Dermis blood vessel endothelial cell (primary cell): ENCODE measurements at regions not wholly inside any gene's neighbourhood (a gene's known extent, or its start where the extent isn't known, plus 50 kb on each side); places are given as distances from the start of the nearest gene placed in this dataset.
"Not testable (repeated sequence)": the region's sequence is repeated elsewhere in the genome, so short reads cannot be mapped to it uniquely, and the experiment has no call there.

Experiments used
- DNase-seq: peaks from one replicate; pipeline ENCODE4 v3.0.0; 2010

DNA sequence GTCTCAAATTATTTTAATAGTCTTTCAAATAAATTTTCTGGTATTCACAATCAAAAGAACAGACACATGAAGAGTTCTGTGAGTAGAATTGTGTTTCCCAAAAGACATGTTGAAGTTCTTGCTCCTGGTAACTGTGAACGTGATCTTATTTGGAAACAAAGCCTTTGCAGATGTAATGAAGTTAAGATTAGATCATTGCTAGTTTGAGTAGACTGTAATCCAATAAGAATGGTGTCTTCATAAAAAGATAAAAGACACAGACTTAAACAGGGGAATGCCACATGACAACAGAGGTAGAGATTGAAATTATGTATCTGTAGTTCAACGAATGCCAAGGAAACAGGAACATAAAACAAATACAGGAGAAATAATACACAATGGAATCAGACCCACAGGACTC lies 357.4 kb upstream of the CA10 start:
- no peak for DNase-seq

DNA sequence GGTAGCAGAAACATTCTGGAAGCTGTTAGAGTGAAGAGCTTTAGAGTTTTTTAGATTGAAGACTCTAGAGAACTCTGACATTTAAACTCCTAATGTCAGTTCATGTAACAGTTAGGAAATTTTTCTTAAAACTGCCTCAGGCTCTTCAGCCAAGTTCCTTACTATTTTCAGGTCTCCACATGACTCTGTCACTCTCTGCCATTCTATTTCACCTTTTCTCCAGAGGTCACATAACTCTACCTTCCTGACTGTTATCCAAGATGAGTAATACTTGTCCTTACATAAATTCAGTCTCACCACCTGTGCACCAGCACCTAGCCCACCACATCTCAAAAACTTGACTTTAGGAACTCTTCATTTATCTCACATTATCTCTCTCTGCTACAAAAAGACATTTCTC lies 347.1 kb upstream of the CA10 start:
- DNase-seq = no peak

DNA sequence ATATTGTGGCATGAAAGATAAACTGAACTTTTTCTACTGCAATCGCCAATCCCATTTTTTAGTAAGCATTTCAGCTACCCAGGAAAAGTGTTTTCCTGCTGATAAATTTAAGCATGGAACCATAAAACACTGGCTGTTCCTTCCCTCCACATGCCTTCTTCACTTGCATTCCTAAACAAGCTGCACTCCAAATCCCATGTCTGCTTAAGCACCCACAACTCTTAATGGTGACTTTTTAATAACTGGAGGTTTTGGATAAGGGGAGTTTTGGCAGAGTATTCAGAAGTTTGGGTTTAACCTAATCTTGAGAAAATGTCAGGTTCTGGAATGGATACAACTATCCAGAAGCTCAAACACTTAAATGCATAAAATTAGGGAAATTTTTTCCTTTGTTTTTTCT lies 345.6 kb upstream of the CA10 start:
- no peak for DNase-seq

DNA sequence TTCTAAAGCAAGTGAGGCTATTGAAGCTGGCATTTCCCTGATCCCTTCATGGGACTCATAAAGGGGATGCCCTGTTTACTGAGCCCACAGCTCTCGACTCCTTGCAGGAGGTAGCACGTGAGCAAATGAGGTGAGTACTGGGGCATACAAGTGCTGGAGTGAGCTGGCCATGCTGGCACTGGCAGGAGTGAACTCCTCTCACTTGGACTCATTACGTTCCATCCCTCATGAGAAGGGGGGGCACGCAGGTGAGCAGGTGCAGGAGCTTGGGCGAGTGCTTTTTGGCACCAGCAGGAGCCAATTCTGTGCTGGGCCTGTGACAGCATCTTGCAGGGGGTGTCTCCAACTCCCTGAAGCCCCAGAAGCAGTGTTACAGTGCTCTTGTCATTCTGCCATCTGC lies 337.1 kb upstream of the CA10 start:
- no peak for DNase-seq

DNA sequence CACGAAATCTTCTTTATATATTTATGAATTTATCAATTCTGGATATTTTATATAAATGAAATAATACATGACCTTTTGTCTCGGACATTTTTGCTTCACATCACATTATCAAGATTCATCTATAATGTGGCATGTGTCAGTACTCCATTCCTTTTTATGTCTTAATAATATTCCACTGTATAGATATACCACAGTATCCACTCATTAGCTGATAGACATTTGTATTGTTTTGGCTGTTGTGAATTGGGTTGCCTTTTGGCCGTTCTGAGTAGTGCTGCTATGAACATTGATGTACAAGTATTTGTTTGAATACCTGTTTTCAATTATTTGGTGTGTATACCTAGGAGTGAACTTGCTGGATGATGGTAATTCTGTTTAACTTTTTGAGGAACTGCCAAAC lies 323.8 kb upstream of the CA10 start:
- DNase-seq = no peak

DNA sequence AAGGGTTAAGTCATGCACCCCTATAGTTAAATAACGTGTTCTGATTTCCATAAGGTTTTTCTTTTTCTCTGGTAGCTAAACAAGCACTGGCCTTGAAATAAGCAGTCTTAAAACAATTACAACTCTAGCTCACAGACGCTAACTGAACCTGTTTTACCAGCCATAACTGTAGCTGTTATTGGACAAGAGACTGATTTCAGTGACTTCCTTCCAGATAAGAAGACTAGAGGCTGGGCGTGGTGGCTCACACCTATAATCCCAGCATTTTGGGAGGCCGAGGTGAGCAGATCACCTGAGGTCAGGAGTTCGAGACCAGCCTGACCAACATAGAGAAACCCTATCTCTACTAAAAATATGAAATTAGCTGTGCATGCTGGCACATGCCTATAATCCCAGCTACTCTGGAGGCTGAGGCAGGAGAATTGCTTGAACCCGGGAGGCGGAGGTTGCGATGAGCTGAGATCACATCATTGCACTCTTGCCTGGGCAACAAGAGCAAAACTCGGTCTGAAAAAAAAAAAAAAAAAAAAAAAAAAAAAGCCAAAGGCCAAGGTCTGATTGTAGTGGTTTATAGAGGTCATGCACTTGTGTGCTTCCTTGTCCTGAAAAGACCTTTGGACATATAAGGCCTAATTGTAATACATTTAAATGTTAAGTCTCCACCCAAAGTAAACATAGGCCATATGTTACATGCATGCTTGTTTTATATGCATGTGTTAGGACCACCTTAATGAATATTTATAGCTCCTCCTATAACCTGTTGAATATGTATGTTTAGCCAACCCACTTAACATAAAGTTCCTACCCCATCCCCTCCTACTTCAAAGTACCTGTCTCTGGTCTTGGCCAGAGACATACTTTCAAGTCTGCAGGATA lies 319.5 kb upstream of the CA10 start:
- DNase-seq = no peak

DNA sequence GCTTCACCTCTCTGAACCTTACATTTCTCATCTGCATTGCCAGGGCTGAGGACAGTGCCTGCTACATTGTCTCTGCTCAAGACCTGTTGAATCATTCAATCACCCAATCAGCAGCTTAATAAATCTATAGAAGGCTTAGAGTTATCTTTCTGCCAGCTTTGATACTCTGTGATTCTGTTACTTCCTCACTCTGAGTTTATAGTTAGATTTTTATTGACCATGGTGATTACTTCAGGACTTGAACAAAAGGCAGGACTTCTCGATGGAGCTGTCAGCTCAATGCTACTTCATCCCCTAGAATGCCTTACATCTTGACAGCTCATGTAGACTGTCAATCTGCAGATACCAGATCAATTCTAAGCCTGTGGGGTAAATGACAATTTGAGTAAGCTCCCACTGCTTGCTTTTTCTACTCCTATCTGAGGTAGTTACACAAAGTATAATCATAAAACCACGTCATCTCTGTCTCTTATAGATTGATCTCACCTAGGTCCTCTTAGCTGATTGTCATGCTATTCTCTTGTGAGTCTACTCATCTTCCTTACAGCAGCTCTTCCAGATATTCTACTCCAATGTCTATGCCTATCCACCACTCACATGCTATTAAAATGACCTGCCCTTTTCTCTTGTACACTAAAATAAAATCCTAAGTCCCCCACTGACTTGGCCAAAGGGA lies 318.3 kb upstream of the CA10 start:
- DNase-seq = no peak

DNA sequence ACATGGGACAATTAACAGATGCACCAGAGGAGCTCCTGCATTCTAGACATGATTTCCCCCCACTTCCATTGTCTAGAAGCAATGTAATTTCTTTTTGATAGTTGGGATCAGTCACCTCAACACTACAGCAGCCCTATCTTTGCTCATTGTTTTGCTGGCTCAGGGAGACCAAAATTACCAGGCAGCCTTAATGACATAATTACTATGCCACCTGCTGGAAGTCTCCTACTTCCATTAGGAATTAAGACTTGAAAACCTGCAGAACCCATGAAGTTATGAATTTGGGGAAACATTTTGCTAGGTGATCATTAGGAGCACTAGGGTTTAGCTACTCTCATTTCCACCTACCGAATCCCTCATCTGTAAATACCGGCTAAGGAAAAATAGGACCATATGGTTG lies 312.0 kb upstream of the CA10 start:
- no peak for DNase-seq

DNA sequence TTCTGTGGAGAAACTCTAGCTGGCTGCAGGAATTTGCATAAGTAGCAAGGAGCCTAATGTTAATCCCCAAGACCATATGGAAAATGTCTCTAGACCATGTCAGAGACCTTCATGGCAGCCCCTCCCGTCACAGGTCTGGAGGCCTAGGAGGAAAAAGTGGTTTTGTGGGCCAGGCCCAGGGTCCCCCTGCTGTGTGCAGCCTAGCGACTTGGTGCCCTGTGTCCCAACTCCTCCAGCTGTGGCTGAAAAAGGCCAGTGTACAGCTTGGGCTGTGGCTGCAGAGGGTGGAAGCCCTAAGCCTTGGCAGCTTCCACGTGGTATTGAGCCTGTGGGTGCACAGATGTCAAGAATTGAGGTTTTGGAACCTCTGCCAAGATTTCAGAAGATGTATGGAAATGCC lies 306.9 kb upstream of the CA10 start:
- DNase-seq = no peak

DNA sequence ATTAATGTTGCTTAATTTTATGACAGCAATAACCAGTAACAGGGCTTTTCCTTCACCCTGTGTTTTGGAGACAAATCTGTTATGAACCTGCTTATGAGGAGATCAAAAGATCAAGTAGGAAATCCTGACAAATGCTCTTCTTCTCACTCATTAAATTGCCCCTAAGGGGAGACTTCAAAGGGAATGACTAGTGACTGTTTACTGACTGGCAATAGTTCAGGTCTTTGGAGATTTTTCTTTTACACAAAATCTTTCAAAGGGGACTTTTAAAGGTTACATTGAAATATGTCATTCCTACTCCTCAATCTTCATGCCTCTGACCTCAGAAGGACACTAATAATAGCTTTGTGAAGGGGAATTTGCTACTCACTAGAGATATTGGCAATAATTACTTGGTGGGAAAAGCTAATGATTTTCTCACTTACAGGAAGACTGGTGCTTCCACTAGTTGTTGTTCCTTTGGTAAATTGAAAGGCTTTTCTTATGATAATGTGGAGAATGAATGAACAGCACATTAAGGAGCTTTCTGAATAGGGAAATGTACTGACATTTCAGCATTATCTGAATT lies 292.9 kb upstream of the CA10 start:
- DNase-seq = no peak

DNA sequence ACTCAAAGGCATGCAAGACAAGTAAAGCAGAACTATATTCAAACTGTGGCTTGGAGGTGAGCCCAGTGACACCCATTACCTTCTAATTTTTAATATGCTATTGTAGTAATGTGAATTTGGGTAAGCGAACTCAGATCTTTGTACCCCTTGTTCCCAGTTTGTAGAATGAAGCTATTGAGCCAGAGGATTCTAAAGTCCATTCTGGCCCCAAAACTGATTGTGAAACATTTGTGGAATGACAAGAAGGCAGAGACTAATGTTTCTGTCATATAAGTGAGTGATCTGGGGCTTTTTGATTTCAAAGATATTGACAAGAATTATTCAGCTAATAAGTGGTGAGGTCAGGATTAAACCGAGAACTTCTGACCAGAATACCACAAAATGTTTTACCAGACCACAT lies 283.8 kb upstream of the CA10 start:
- DNase-seq = no peak

DNA sequence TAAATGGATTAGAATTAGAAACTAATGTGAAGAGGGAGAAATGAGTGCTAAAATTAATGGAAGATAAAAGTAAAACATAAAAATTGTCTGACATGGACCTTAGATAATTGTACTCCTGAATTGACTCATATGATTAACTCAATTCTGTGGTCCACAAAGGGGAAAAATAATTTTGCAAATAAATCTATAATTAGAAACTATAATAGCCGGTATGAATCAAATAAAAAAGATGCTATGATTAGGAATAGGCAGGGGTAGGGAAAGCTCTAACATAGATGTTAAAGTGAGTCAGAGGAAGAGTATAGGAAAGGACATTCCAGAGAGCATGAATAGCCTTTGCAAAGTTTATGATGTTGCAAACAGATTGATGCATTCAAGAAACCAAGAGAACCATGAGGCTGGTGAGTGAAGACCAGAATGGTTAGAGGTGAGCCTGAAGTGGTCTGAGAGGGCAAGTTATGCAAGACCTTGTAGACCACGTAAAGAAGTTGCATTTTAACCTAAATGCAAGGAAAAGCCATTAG lies 262.1 kb upstream of the CA10 start:
- no peak for DNase-seq

DNA sequence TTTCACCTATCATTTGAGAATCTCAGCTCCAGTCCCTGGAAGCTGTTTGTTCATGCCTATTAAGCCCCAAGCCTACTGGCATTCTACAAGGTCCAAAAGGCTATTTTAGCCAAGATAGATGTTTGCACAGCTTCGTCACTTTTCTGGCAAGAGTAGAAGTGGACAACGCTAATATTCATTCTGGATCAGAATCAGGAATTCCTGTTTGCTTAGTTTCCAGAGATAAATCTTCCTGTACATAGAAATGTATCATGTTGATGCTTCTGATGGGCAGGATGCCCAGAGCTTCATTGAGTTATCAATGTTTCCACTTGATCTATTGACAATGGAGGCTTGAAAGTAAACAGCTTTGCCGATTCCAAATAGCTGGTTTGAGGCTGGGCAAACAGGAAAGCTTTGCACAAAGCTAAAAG lies 260.7 kb upstream of the CA10 start:
- DNase-seq = no peak

DNA sequence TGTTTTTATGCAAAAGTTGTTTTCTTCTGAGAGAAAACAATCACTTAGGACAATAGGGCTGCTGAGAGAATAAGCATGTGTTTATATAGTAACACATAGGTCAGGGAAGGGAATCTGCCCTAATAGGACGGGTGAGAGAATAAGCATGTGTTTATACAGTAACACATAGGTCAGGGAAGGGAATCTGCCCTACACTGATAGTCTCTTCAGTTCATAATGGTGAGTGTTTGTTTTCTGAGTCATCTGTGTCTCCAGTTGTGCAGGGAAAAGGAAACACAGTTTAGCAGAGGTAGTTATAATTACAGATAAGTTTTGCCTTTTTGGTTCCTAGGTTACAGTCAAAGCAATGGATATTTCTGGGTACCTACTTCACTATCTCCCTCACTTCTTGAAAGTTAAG lies 252.3 kb upstream of the CA10 start:
- no peak for DNase-seq

DNA sequence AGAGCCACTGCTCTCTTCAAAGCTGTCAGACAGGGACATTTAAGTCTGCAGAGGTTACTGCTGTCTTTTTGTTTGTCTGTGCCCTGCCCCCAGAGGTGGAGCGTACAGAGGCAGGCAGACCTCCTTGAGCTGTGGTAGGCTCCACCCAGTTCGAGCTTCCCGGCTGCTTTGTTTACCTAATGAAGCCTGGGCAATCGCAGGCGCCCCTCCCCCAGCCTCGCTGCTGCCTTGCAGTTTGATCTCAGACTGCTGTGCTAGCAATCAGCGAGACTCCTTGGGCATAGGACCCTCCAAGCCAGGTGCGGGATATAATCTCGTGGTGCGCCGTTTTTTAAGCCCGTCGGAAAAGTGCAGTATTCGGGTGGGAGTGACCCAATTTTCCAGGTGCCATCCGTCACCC lies 250.7 kb upstream of the CA10 start:
- not testable (repeated sequence) for DNase-seq

DNA sequence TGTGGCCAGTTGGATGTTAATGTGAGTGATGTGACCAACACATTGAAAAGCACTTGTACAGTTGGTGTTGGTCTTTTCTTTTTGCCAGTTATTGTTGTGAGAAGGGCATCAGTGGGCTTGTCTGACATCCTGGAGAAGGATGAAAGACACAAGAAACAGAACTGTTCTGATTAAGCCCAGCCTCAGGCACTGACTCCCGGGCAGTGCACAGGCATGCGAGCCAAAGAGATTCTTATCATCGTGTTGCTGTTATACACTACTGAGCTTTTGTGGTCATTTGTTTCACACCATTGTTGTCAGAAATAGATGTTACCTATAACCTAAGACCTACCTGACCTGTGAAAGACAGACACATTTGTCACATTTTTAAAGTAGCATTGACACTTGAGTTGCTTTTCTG lies 236.8 kb upstream of the CA10 start:
- no peak for DNase-seq

DNA sequence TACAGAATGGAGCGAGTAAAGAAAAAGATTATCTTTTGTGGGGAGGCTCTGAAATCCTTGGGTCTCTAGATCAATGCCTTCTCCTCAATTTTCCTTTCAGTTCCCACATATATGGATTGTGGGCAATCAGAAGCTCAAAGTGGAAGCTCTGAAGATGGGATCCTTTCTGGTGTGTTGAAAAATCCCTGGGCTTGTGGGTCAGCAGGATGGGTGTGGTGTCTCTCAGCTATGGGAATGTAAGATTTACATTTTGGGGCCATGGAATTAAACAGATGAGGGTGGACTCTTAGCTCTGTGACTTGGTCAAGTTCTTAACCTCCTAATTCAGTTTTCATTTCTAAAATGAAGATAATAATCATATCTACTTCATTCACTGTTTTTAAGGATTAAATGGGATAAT lies 231.9 kb upstream of the CA10 start:
- DNase-seq = no peak

DNA sequence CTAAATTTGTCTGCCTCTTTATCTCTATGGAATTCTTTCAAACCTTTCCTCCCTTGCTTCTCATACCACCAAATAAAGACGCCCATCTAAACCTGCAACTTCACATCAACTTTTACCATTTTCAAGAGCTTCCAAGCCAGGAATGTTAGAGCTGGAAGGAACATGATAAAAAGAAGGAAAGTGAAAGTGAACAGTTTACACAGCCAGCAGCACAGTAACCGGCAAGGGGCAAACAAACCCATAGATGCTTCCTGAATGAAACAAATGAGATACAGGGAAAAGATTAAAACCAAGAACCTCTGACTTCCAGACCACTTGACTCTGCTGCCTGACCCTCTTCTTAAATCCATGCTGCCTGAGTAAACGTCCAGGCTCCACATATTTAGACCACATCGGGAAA lies 231.1 kb upstream of the CA10 start:
- DNase-seq = no peak

DNA sequence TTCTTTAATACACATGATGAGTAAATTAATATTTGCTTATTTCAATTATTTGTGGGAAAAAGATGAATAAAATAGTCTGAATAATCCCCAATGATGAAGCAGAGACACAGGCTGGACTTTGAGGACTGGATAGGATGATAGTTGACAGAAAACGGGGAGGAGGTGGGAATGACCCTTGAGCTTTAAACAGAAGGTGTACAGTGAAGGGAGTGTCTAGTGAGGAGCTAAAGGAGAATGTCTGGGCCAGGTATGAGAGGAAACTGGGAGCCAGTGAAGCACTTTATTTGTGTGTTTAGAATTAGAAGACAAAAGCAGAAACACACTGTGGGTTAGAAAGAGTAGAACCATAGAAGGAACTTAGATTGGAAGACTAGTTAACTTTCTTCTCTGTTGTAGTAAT lies 230.4 kb upstream of the CA10 start:
- DNase-seq = no peak

DNA sequence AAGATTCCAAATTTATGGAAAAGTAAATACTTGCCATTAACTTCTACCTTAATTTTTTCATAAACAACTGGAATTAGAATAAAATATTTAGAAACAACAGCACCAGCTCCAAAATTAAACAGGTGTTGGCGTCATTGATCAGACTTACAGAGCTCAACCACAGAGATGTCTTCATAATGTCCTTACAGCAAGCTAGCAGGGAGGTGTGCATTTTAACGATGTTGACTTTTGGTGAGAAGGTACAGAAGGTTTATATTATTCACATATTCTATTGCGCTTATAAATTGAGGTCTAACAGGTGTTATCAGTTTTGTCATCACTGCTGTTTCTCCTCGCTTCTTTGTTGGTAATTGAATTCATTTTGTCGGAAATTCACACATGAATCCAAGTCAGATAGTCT lies 226.2 kb upstream of the CA10 start:
- DNase-seq = no peak

DNA sequence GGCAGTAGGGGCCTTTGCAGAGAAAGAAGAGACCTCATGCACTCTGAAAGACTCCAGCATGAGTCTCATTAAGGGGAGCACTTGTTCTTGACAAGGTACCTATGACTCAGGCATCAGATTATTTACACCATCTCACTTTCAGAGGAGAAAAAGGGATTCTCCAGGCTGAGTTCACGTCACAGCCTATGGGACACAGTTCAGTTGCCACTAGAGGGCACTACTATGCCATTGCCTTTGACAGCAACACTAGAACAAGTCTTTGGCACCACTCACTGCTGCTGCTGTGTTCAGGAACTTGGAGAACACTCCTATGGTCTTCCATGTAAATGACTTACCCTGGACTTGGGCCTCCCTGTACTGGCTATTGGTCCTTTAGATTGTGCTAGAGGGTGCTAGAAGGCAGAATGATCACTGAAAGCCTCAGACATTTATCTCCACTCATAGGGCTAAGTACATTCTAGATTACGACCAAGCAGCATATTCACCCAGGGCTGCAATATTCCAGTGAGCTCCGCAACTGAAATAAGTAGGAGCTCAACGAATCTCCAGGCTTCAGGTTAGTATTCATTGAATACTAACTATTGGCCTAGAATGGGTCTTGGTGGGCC lies 225.1 kb upstream of the CA10 start:
- peak; percentile 44 for DNase-seq

DNA sequence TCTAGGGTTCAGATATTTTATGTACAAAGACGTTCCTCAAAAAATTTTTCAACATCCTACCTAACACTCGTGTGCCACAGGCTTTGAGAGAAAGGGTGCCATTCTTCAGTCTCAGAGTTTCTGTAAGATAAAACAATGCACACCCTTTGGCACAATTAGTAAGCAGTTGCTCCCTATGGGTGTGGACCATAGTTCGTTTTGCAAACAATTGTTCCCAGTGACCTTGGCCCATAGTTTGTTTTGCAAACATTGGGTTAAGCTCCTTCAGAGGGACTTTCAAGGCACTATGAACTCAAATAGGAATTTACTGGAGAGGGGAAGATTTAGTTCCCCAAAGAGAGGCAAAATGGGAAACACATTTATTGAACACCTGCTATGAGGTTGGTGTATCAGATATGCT lies 220.3 kb upstream of the CA10 start:
- no peak for DNase-seq

DNA sequence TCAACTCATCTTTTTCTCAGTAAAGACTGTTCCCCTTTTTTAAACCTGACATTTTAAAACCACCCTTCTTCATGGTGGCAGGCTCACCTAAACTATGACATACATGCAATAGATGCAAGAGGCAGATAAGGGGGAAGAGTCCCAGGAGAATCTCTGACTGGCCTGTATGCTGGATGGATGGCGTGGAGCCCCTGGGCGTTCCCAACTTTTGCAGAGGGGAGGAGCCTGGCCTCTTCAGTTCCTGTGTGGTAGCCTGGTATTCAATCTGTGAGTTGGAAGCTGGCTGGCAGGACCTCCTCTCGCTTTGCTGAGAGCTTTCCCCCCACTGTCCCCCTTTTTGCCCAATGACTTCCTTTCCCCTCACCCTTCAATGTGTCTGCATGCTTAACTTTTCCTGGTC lies 217.6 kb upstream of the CA10 start:
- DNase-seq = no peak

DNA sequence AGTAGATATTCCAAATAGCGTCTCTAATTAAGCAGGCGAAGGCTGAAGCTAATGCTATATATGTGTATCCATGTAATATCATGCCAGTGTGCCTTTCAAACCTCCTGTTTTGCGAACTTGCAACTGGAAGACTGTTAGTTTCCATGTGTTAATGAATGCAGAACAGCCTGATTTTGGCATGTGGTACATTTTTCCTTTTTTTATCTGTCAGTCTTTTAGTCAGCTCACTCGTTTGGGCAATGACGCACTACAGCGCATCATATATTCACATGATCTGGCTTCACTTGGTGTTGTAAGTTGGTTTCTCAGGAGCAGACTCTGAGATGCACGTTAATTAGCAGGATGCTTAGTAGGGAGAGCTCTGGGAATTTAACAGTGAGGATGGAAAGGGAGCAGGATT lies 210.4 kb upstream of the CA10 start:
- no peak for DNase-seq
